ENCODE measurements at regions not wholly inside any gene's neighbourhood (a gene's known extent, or its start where the extent isn't known, plus 50 kb on each side); places are given as distances from the start of the nearest gene placed in this dataset.

GRCh38 chr12:124498275-124499189 lies 68.9 kb downstream of the NCOR2 start:
- Histone ChIP-seq H3K27me3 (no peaks in the 10 kb centered on the region), H3K36me3 (peaks cover 0 to 22% (median 14%) of the 10 kb centered on the region in 9 donors), H3K27ac (peak overlapping the region in 11 of 12 donors; percentile 41 to 79 (median 65)), H3K4me1 (peaks cover 24 to 94% (median 77%) of the 10 kb centered on the region in 12 donors), H3K4me3 (peak overlapping the region in 2 of 12 donors; percentile 16 to 27), H3K9me3 (no peaks in the 10 kb centered on the region)
- no peak for TF ChIP-seq POLR2A (IDR thresholded peaks at IDR 0.05)
- no peak for TF ChIP-seq CTCF (IDR thresholded peaks at IDR 0.05)
- 25 to 34% (median 27%) methylated on average over 20 to 24 of the region's 24 CpGs for WGBS, 4 donors
- ATAC-seq = peak in 2 of 4 donors; percentile 5 to 37
- intact Hi-C loops (cut with DNase I) = loop anchor here in 3 of 10 donors (5.0 to 10.0 kb wide), 3 partner anchors 41 to 116 kb away; no protein-coding TSS in a partner anchor
- peak in 1 of 5 donors; percentile 58 for DNase-seq

GRCh38 chr12:124497658-124498057 lies 69.8 kb downstream of the NCOR2 start:
- no peaks in the 10 kb centered on the region for H3K9me3 ChIP-seq
- intact Hi-C loops (cut with DNase I) = loop anchor here in 3 of 10 donors (5.0 to 10.0 kb wide), 3 partner anchors 40 to 115 kb away; no protein-coding TSS in a partner anchor
- ATAC-seq (peak; percentile 61 to 82 (median 80)), DNase-seq (peak; percentile 77 to 92 (median 85))
- peak overlapping the region in 11 of 12 donors; percentile 41 to 79 (median 65) for H3K27ac ChIP-seq
- H3K27me3 ChIP-seq = no peaks in the 10 kb centered on the region
- peak overlapping the region in 2 of 12 donors; percentile 16 to 27 for H3K4me3 ChIP-seq
- WGBS, 4 donors = 34 to 42% (median 38%) methylated on average over 7 of the region's 7 CpGs
- H3K36me3 ChIP-seq = peaks cover 0 to 31% (median 14%) of the 10 kb centered on the region in 9 donors
- TF ChIP-seq POLR2A (IDR thresholded peaks at IDR 0.05) (peak in 1 of 2 donors; percentile 8), CTCF (IDR thresholded peaks at IDR 0.05) (no peak)
- peaks cover 24 to 96% (median 82%) of the 10 kb centered on the region in 12 donors for H3K4me1 ChIP-seq

GRCh38 chr12:124497039-124497438 lies 70.4 kb downstream of the NCOR2 start:
- intact Hi-C loops (cut with DNase I) = loop anchor here in 3 of 10 donors (5.0 to 10.0 kb wide), 3 partner anchors 40 to 115 kb away; no protein-coding TSS in a partner anchor
- Histone ChIP-seq H3K27me3 (no peaks in the 10 kb centered on the region), H3K4me1 (peaks cover 24 to 96% (median 82%) of the 10 kb centered on the region in 12 donors), H3K9me3 (no peaks in the 10 kb centered on the region), H3K27ac (peak overlapping the region in 11 of 12 donors; percentile 35 to 78 (median 63)), H3K36me3 (peaks cover 0 to 34% (median 14%) of the 10 kb centered on the region in 9 donors), H3K4me3 (no peak overlapping the region)
- TF ChIP-seq POLR2A (IDR thresholded peaks at IDR 0.05) = no peak
- no peak for TF ChIP-seq CTCF (IDR thresholded peaks at IDR 0.05)
- peak in 3 of 4 donors; percentile 12 to 50 (median 17) for ATAC-seq
- WGBS, 4 donors = 31 to 53% (median 39%) methylated on average over 9 to 13 of the region's 13 CpGs
- DNase-seq = peak in 2 of 5 donors; percentile 58 to 72

GRCh38 chr12:124496584-124496983 lies 70.8 kb downstream of the NCOR2 start:
- no peak for ATAC-seq
- Histone ChIP-seq H3K27ac (peak overlapping the region in 7 of 12 donors; percentile 19 to 78 (median 67)), H3K27me3 (no peaks in the 10 kb centered on the region), H3K9me3 (no peaks in the 10 kb centered on the region), H3K4me1 (peaks cover 24 to 96% (median 81%) of the 10 kb centered on the region in 12 donors), H3K4me3 (no peak overlapping the region), H3K36me3 (peaks cover 0 to 38% (median 15%) of the 10 kb centered on the region in 9 donors)
- TF ChIP-seq POLR2A (IDR thresholded peaks at IDR 0.05) (no peak), CTCF (IDR thresholded peaks at IDR 0.05) (no peak)
- intact Hi-C loops (cut with DNase I) = loop anchor here in 3 of 10 donors (5.0 to 10.0 kb wide), 3 partner anchors 39 to 114 kb away; no protein-coding TSS in a partner anchor
- DNase-seq = peak in 1 of 5 donors; percentile 56
- WGBS, 4 donors = 72 to 84% (median 79%) methylated on average over 2 to 3 of the region's 3 CpGs
